22Rv1 (cell line): ENCODE measurements at regions not wholly inside any gene's neighbourhood (a gene's known extent, or its start where the extent isn't known, plus 50 kb on each side); places are given as distances from the start of the nearest gene placed in this dataset.

Experiments
- H3K27ac ChIP-seq: fragments of 450-650 bp; 2 replicates; pipeline ENCODE4 v1.5.1; 2017
- ZFX ChIP-seq: fragments of 450-650 bp; IDR thresholded peaks from 2 replicates; pipeline ENCODE4 v1.6.1; 2017; ENCODE audit warnings: antibody characterized with exemption, borderline replicate concordance
- TF ChIP-seq, protein P1 (sequence below): fragments of 450-650 bp; IDR thresholded peaks from 2 replicates; pipeline ENCODE4 v1.5.1; 2017; ENCODE audit warnings: mild to moderate bottlenecking

DNA sequence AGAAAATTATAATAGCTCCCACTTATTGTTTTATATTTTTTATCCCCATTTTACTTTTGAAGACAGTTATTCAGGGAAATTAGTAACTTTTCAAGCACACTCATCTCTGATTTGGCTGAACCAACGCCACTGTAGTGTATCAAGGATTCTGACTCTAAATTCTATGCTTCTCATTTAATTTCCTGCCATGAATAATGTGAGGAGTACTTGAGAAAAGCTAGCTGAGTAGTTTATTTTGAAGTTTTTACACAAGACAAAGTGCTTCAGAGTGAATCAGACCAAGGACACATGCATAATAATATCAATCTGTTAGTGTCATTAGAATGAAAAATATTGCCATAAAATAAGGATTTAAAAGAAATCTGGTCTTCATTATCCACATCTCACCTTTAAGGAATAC is 329.9 kb downstream of the SLITRK6 start:
- no peak overlapping the region for H3K27ac ChIP-seq
- TF ChIP-seq, protein P1, sequence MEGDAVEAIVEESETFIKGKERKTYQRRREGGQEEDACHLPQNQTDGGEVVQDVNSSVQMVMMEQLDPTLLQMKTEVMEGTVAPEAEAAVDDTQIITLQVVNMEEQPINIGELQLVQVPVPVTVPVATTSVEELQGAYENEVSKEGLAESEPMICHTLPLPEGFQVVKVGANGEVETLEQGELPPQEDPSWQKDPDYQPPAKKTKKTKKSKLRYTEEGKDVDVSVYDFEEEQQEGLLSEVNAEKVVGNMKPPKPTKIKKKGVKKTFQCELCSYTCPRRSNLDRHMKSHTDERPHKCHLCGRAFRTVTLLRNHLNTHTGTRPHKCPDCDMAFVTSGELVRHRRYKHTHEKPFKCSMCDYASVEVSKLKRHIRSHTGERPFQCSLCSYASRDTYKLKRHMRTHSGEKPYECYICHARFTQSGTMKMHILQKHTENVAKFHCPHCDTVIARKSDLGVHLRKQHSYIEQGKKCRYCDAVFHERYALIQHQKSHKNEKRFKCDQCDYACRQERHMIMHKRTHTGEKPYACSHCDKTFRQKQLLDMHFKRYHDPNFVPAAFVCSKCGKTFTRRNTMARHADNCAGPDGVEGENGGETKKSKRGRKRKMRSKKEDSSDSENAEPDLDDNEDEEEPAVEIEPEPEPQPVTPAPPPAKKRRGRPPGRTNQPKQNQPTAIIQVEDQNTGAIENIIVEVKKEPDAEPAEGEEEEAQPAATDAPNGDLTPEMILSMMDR, result no peak
- no peak for TF ChIP-seq ZFX

DNA sequence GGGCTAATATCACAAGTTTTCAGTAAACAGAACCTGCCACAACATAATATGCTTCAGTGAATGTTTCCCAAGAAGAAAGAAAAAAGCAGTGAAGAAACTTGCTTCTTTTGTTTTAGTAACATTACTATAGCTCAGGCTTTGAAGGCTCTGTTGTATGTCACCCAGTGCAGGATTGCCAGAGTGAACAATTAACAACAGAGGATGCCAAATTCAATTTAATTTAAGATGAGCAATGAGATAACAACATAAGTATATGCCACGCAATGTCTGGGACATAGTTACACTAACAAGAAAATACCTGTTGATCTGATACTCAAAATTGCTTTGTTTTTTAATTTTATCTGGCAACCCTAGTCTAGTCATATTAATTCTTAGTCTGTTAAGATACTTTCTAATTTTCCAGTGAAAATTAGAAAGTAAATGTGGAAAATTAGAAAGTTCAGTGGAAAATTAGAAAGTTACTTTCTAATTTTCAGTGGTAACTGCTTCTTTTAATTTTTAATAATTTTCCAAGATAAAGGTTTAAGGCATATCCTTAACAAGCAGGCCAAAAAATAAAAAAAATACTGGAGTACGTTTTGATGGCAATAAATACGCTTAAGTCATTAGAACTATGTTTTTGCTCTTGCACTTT is 336.3 kb downstream of the SLITRK6 start:
- no peak for TF ChIP-seq ZFX
- TF ChIP-seq, protein P1, result no peak
- H3K27ac ChIP-seq, result no peak overlapping the region

DNA sequence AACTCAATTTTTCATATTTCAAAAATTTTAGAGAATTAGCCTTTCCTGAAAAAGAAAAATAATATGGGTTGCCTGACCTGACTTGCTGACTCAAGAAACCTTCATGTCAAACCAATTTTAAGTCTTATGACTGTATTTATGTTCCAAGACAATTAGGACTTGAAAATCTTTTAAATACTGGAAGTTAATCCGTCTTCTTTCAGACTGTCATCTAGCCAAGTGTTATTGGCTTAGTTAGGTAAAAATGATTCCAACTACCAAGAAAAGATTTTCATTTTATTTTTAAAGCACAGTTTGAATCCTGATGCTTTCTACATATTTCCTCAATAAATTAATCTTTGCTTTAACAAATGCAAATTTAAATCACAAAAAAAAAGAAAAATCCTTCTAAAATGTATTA is 337.6 kb downstream of the SLITRK6 start:
- no peak overlapping the region for H3K27ac ChIP-seq
- TF ChIP-seq ZFX, result no peak
- TF ChIP-seq, protein P1, result no peak

DNA sequence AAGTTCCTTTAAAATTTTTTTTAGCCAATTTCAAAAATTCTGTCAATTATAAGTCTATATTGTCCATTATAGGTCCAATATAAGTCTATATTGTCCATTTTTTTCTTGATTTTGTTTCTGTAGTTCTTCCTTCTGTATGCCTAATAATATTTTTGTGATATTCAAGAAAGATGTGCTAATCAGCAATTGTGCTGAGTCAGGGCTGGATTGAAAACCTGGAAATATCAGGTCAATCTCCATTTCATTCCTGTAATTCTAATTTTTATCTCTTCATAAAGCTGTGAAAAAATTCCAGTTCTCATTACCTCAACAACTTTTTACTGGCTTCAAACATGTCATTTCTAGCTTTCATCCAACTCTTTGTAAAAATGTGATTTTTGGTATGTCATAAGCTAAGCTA is 353.7 kb downstream of the SLITRK6 start:
- TF ChIP-seq, protein P1, result no peak
- no peak for TF ChIP-seq ZFX
- H3K27ac ChIP-seq, result no peak overlapping the region

DNA sequence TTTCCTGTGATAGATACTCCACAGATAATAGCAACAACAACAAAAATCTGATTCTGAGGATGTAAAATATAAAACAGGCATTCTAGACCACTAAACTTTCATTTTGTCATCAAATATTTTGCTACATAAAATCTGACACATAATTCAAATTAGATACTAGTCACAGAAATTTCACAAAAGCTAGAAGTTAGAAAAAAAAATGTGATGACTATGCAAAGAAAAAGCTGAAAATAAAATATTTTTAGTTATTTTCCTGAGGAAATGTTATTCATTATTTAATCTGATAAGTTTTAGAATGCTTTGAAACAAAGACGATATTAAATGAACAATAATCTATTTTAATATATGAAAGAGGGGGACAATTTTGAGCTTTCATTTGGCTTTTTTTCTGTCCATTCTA is 357.2 kb downstream of the SLITRK6 start:
- no peak overlapping the region for H3K27ac ChIP-seq
- TF ChIP-seq, protein P1, result no peak
- TF ChIP-seq ZFX, result no peak

DNA sequence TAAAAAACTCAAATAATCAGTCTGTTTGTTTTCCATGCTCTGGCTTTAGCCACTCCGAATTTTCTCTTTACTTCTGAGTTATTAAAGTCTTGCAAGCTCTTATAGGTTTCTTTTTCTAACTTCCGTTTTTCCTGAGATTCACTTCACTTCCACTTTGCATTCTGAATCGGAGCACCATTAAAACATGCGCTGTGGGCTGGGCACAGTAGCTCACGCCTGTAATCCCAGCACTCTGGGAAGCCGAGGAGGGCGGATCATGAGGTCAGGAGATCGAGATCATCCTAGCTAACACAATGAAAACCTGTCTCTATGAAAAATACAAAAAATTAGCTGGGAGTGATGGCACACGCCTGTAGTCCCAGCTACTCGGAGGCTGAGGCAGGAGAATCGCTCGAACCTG is 357.9 kb downstream of the SLITRK6 start:
- H3K27ac ChIP-seq, result no peak overlapping the region
- TF ChIP-seq, protein P1, result no peak
- no peak for TF ChIP-seq ZFX

DNA sequence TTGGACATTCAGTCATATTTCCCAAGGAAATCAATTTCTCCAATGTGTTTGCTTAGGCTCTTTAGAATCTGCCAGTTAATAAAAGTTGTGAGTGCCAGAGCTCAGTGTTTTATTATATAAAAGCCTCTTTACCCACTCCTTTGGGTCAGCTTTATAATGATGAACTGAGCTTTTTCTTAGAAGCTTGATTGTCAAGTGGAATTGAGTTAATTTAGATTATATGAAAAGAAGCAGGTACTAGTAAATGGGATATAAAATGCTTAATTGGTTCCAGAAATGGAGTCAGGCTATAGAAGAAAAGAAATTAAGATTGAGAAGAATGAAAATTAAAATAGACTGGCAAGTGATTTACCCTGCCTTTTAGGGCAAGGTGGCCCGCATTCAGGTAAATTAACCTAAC is 363.2 kb downstream of the SLITRK6 start:
- no peak overlapping the region for H3K27ac ChIP-seq
- TF ChIP-seq, protein P1, result no peak
